ENCODE measurements at regions not wholly inside any gene's neighbourhood (a gene's known extent, or its start where the extent isn't known, plus 50 kb on each side); places are given as distances from the start of the nearest gene placed in this dataset.

DNA sequence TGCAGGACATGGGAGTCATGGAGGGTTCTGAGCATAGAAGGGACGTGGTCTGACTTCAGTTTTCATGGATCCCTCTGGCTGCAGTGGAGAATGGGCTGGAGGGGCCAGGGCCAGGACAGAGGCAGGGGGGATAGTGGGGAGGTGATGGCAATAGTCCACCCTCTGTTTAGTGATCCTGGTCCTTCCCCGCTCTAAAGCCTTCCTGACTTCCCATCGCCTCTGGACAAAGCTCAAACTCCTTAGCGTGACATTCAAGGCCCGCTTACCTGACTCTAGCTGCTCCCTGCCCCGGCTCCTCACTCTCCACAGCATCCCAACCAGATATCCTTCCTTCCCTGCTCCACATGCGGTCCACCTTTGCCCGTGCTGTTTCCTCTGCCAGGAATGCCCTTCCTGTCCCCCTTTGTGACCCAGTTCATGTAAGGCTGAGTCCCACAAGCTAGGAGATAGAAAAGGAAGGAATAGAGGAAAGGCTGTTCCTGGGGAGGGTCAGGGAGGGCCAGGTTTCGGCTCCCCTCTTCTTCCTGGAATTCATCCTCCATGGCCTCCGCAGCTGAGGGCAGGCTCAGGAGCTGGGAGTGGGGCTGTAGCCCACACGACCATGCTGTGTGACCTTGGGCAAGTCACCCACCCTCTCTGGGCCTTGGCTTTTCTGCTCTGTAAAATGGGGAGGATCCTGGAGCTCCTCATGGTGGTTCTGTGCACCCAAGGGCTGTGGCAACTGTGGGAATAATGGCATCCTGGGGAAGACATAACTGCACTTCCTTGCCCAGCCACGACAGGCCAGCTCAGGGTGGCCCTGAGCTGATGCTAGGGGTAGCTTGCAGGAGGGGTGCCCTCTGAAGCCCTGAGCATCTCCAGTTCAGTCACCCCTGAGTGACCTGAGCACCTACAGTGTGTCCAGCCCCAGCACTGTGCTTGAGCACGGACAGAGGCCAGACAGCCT lies 116.1 kb downstream of the CEBPB start:
- 92% methylated on average over 10 of the region's 13 CpGs for WGBS (ENCODE audit: insufficient coverage)
- ChIA-PET POLR2A (no interaction called here), CTCF (interaction anchor here (0.8 to 2.3 kb wide), 7 partner anchors 9 to 46 kb away, joined by 3 to 6 read pairs (median 4); no protein-coding TSS in a partner anchor)
- Histone ChIP-seq H3K4me3 (ENCODE audit: control insufficient read depth in 1 of 7, extremely low read depth in 1 of 7, insufficient read depth in 4 of 7, low read depth in 2 of 7, low read length in 6 of 7) (no peak overlapping the region), H3K27me3 (replicated peaks in 2 of 5; ENCODE audit: control insufficient read depth in 4 of 5, insufficient read depth in 5 of 5, low read length in 4 of 5) (no peaks in the 10 kb centered on the region), H3K36me3 (ENCODE audit: control insufficient read depth in 4 of 4, insufficient read depth in 4 of 4, low read length in 3 of 4) (no peaks in the 10 kb centered on the region), H3K4me1 (ENCODE audit: control extremely low read depth in 1 of 4, control insufficient read depth in 4 of 4, insufficient read depth in 4 of 4, low read length in 3 of 4) (peaks cover 0 to 32% (median 19%) of the 10 kb centered on the region in 4 experiments), H3K27ac (ENCODE audit: insufficient read depth in 1 of 2, low read depth in 1 of 2, low read length in 2 of 2, poor library complexity in 1 of 2, severe bottlenecking in 2 of 2) (no peak overlapping the region), H3K9me3 (ENCODE audit: control extremely low read depth in 1 of 5, control insufficient read depth in 4 of 5, insufficient read depth in 2 of 5, low read depth in 1 of 5, low read length in 4 of 5) (no peaks in the 10 kb centered on the region)
- no peak for DNase-seq

- Histone ChIP-seq H3K9me3 (ENCODE audit: control extremely low read depth in 1 of 5, control insufficient read depth in 4 of 5, insufficient read depth in 2 of 5, low read depth in 1 of 5, low read length in 4 of 5) (no peaks in the 10 kb centered on the region), H3K27ac (ENCODE audit: insufficient read depth in 1 of 2, low read depth in 1 of 2, low read length in 2 of 2, poor library complexity in 1 of 2, severe bottlenecking in 2 of 2) (no peak overlapping the region), H3K4me3 (ENCODE audit: control insufficient read depth in 1 of 7, extremely low read depth in 1 of 7, insufficient read depth in 4 of 7, low read depth in 2 of 7, low read length in 6 of 7) (no peak overlapping the region), H3K4me1 (ENCODE audit: control extremely low read depth in 1 of 4, control insufficient read depth in 4 of 4, insufficient read depth in 4 of 4, low read length in 3 of 4) (peaks cover 0 to 19% (median 9%) of the 10 kb centered on the region in 4 experiments), H3K27me3 (replicated peaks in 2 of 5; ENCODE audit: control insufficient read depth in 4 of 5, insufficient read depth in 5 of 5, low read length in 4 of 5) (no peaks in the 10 kb centered on the region), H3K36me3 (ENCODE audit: control insufficient read depth in 4 of 4, insufficient read depth in 4 of 4, low read length in 3 of 4) (no peaks in the 10 kb centered on the region)
- ChIA-PET CTCF (interaction anchor here (1.6 to 2.3 kb wide), 3 partner anchors 11 to 156 kb away, joined by 4 to 6 read pairs (median 5); no protein-coding TSS in a partner anchor), POLR2A (no interaction called here)
- peak in 1 of 3 donors; percentile 27 for DNase-seq
- 64% methylated on average over 1 of the region's 3 CpGs for WGBS (ENCODE audit: insufficient coverage)
Measured at GRCh38 chr20:50308166-50308512, 117.5 kb downstream of the CEBPB start.

- ChIA-PET POLR2A (no interaction called here), CTCF (interaction anchor here (1.5 to 2.3 kb wide), 3 partner anchors 10 to 155 kb away, joined by 3 to 5 read pairs (median 4); no protein-coding TSS in a partner anchor)
- peak; percentile 51 to 63 (median 60) for DNase-seq
Measured at GRCh38 chr20:50308513-50309279, 118.1 kb downstream of the CEBPB start.

GRCh38 chr20:50309280-50309763 lies 118.7 kb downstream of the CEBPB start:
- ChIA-PET CTCF (interaction anchor here (1.2 to 1.6 kb wide), 3 partner anchors 9 to 155 kb away, joined by 3 to 4 read pairs (median 4); no protein-coding TSS in a partner anchor), POLR2A (no interaction called here)
- H3K4me1 ChIP-seq (ENCODE audit: control extremely low read depth in 1 of 4, control insufficient read depth in 4 of 4, insufficient read depth in 4 of 4, low read length in 3 of 4) = peaks cover 0 to 9% (median 5%) of the 10 kb centered on the region in 4 experiments
- no peaks in the 10 kb centered on the region for H3K36me3 ChIP-seq (ENCODE audit: control insufficient read depth in 4 of 4, insufficient read depth in 4 of 4, low read length in 3 of 4)
- no peak for DNase-seq
- no peak overlapping the region for H3K4me3 ChIP-seq (ENCODE audit: control insufficient read depth in 1 of 7, extremely low read depth in 1 of 7, insufficient read depth in 4 of 7, low read depth in 2 of 7, low read length in 6 of 7)
- H3K27me3 ChIP-seq (replicated peaks in 2 of 5; ENCODE audit: control insufficient read depth in 4 of 5, insufficient read depth in 5 of 5, low read length in 4 of 5) = no peaks in the 10 kb centered on the region
- H3K9me3 ChIP-seq (ENCODE audit: control extremely low read depth in 1 of 5, control insufficient read depth in 4 of 5, insufficient read depth in 2 of 5, low read depth in 1 of 5, low read length in 4 of 5) = no peaks in the 10 kb centered on the region
- 90% methylated on average over 9 of the region's 11 CpGs for whole genome bisulfite sequencing (ENCODE audit: insufficient coverage)
- H3K27ac ChIP-seq (ENCODE audit: insufficient read depth in 1 of 2, low read depth in 1 of 2, low read length in 2 of 2, poor library complexity in 1 of 2, severe bottlenecking in 2 of 2) = no peak overlapping the region

More at GRCh38 chr20:50308513-50309279, 118.1 kb downstream of the CEBPB start:
- WGBS (ENCODE audit: insufficient coverage) = 76% methylated on average over 10 of the region's 20 CpGs
- H3K27me3 ChIP-seq (replicated peaks in 2 of 5; ENCODE audit: control insufficient read depth in 4 of 5, insufficient read depth in 5 of 5, low read length in 4 of 5) = no peaks in the 10 kb centered on the region
- H3K27ac ChIP-seq (ENCODE audit: insufficient read depth in 1 of 2, low read depth in 1 of 2, low read length in 2 of 2, poor library complexity in 1 of 2, severe bottlenecking in 2 of 2) = no peak overlapping the region
- H3K4me3 ChIP-seq (ENCODE audit: control insufficient read depth in 1 of 7, extremely low read depth in 1 of 7, insufficient read depth in 4 of 7, low read depth in 2 of 7, low read length in 6 of 7) = no peak overlapping the region
- peaks cover 0 to 15% (median 8%) of the 10 kb centered on the region in 4 experiments for H3K4me1 ChIP-seq (ENCODE audit: control extremely low read depth in 1 of 4, control insufficient read depth in 4 of 4, insufficient read depth in 4 of 4, low read length in 3 of 4)
- no peaks in the 10 kb centered on the region for H3K36me3 ChIP-seq (ENCODE audit: control insufficient read depth in 4 of 4, insufficient read depth in 4 of 4, low read length in 3 of 4)
- no peaks in the 10 kb centered on the region for H3K9me3 ChIP-seq (ENCODE audit: control extremely low read depth in 1 of 5, control insufficient read depth in 4 of 5, insufficient read depth in 2 of 5, low read depth in 1 of 5, low read length in 4 of 5)

DNA sequence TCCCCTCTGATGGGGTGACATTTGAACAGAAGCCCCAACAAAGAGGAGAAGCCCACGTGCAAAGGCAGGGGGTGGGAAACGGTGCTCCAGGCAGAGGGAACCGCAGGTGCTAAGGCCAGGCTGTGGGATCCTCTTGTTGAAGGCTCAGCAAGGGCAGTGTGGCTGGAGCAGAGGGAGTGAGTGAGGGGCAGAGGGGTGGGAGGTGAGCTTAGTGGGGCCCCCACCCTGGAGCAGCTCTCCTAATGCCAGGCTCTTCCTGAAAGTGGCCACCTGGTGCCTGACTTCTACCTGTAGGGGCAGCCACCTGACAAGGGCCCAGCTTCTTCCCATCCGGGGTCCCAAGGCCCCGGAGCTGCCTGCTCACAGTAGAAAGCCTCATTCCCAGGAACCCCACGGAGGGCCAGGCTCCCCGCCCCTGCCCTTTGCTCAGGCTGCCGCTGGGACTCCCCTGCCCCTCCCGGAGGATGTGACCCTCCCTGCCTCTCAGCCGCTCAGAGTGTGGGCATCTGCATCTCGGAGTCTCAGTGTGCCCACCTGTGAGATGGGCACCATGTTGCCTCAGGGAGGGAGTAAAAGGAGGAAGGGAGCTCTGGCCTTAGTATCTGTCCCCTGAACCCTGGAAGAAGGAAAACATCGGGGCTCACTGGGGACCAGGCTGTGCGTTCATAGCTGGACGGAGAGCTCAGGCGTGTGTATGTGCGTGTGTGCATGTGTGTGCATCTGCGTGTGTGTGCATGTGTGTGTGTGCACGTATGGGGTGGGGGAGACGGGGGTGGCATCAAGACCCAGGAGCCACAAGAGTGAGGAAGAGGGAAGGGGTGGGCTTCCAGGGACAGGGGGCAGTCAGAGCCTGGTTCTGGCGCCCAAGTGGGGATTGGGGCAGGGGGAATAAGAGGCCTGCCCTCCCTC lies 119.4 kb downstream of the CEBPB start:
- DNase-seq = no peak
- Histone ChIP-seq H3K4me3 (ENCODE audit: control insufficient read depth in 1 of 7, extremely low read depth in 1 of 7, insufficient read depth in 4 of 7, low read depth in 2 of 7, low read length in 6 of 7) (no peak overlapping the region), H3K4me1 (ENCODE audit: control extremely low read depth in 1 of 4, control insufficient read depth in 4 of 4, insufficient read depth in 4 of 4, low read length in 3 of 4) (peaks cover 0 to 6% (median 5%) of the 10 kb centered on the region in 4 experiments), H3K9me3 (ENCODE audit: control extremely low read depth in 1 of 5, control insufficient read depth in 4 of 5, insufficient read depth in 2 of 5, low read depth in 1 of 5, low read length in 4 of 5) (no peaks in the 10 kb centered on the region), H3K27me3 (replicated peaks in 2 of 5; ENCODE audit: control insufficient read depth in 4 of 5, insufficient read depth in 5 of 5, low read length in 4 of 5) (no peaks in the 10 kb centered on the region), H3K27ac (ENCODE audit: insufficient read depth in 1 of 2, low read depth in 1 of 2, low read length in 2 of 2, poor library complexity in 1 of 2, severe bottlenecking in 2 of 2) (no peak overlapping the region), H3K36me3 (ENCODE audit: control insufficient read depth in 4 of 4, insufficient read depth in 4 of 4, low read length in 3 of 4) (no peaks in the 10 kb centered on the region)
- ChIA-PET POLR2A (no interaction called here), CTCF (interaction anchor here (1.0 to 1.6 kb wide), 4 partner anchors 9 to 154 kb away, joined by 3 to 4 read pairs (median 4); no protein-coding TSS in a partner anchor)
- 94% methylated on average over 19 of the region's 20 CpGs for whole genome bisulfite sequencing (ENCODE audit: insufficient coverage)

- H3K9me3 ChIP-seq (ENCODE audit: control extremely low read depth in 1 of 5, control insufficient read depth in 4 of 5, insufficient read depth in 2 of 5, low read depth in 1 of 5, low read length in 4 of 5) = no peaks in the 10 kb centered on the region
- 96% methylated on average over 10 of the region's 10 CpGs for WGBS (ENCODE audit: insufficient coverage)
- no peak overlapping the region for H3K4me3 ChIP-seq (ENCODE audit: control insufficient read depth in 1 of 7, extremely low read depth in 1 of 7, insufficient read depth in 4 of 7, low read depth in 2 of 7, low read length in 6 of 7)
- POLR2A ChIA-PET = no interaction called here
- H3K27ac ChIP-seq (ENCODE audit: insufficient read depth in 1 of 2, low read depth in 1 of 2, low read length in 2 of 2, poor library complexity in 1 of 2, severe bottlenecking in 2 of 2) = no peak overlapping the region
- H3K27me3 ChIP-seq (replicated peaks in 2 of 5; ENCODE audit: control insufficient read depth in 4 of 5, insufficient read depth in 5 of 5, low read length in 4 of 5) = no peaks in the 10 kb centered on the region
- DNase-seq = no peak
- H3K36me3 ChIP-seq (ENCODE audit: control insufficient read depth in 4 of 4, insufficient read depth in 4 of 4, low read length in 3 of 4) = no peaks in the 10 kb centered on the region
- CTCF ChIA-PET = interaction anchor here (1.0 to 1.2 kb wide), 2 partner anchors 26 to 29 kb away, joined by 3 to 4 read pairs; no protein-coding TSS in a partner anchor
- H3K4me1 ChIP-seq (ENCODE audit: control extremely low read depth in 1 of 4, control insufficient read depth in 4 of 4, insufficient read depth in 4 of 4, low read length in 3 of 4) = peaks cover 0 to 6% (median 5%) of the 10 kb centered on the region in 4 experiments
Measured at GRCh38 chr20:50310673-50311051, 120.0 kb downstream of the CEBPB start.

Data from common myeloid progenitor, CD34-positive (primary cell).